Left ventricle myocardium inferior (tissue), 1 donor: ENCODE measurements at regions not wholly inside any gene's neighbourhood (a gene's known extent, or its start where the extent isn't known, plus 50 kb on each side); places are given as distances from the start of the nearest gene placed in this dataset.
"Not testable (repeated sequence)": the region's sequence is repeated elsewhere in the genome, so short reads cannot be mapped to it uniquely, and the experiment has no call there.

Experiments
- DNase-seq: peaks from one replicate; pipeline ENCODE4 v3.0.0-alpha.2; 2020
- H3K27ac ChIP-seq: fragments of 200-600 bp; replicated peaks from 2 replicates; pipeline ENCODE4 v1.8.0; 2021
- H3K27me3 ChIP-seq: fragments of 200-600 bp; 2 replicates; pipeline ENCODE4 v1.8.0; 2021; ENCODE audit warnings: low read depth
- H3K36me3 ChIP-seq: fragments of 200-600 bp; 2 replicates; pipeline ENCODE4 v1.8.0; 2021
- H3K4me1 ChIP-seq: fragments of 200-600 bp; 2 replicates; pipeline ENCODE4 v1.8.0; 2021
- H3K4me3 ChIP-seq: fragments of 200-600 bp; 2 replicates; pipeline ENCODE4 v1.8.0; 2021; ENCODE audit warnings: mild to moderate bottlenecking, moderate library complexity
- H3K9me3 ChIP-seq: fragments of 200-600 bp; replicated peaks from 2 replicates; pipeline ENCODE4 v1.8.0; 2021
- intact Hi-C: fragments of 100-400 bp; cut with micrococcal nuclease; formaldehyde crosslinking; loops from one replicate; pipeline ENCODE4 v1.11.0; 2022
- TF ChIP-seq, protein P1 (sequence below): fragments of 200-600 bp; IDR thresholded peaks from 2 replicates; pipeline ENCODE4 v1.8.0; 2021; ENCODE audit warnings: antibody characterized with exemption, mild to moderate bottlenecking, borderline replicate concordance
- donor health status: DM: no; HTN: yes; CAD: no; lungs with severe emphysema.

DNA sequence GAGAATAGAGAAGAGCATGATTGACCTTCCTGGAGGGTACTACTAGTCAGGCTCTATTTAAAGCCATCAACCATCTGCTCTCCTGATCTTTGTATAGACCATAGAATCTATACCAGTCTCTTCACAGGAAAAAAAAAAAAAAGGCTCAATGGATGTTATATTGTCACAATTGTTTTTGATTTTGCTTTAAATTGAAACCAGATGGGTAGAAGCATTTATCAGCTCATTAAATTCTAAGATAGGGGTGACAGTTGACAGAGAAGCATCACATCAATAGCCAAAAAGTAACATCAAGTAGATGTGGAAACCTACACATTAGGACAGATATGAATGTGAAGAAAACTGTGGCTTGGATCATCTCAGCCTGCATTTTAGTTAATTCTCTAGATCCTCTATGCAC, 558.9 kb upstream of the MBL2 start:
- intact Hi-C loops: no loop called here
- no peak overlapping the region for H3K27ac ChIP-seq
- TF ChIP-seq, protein P1, sequence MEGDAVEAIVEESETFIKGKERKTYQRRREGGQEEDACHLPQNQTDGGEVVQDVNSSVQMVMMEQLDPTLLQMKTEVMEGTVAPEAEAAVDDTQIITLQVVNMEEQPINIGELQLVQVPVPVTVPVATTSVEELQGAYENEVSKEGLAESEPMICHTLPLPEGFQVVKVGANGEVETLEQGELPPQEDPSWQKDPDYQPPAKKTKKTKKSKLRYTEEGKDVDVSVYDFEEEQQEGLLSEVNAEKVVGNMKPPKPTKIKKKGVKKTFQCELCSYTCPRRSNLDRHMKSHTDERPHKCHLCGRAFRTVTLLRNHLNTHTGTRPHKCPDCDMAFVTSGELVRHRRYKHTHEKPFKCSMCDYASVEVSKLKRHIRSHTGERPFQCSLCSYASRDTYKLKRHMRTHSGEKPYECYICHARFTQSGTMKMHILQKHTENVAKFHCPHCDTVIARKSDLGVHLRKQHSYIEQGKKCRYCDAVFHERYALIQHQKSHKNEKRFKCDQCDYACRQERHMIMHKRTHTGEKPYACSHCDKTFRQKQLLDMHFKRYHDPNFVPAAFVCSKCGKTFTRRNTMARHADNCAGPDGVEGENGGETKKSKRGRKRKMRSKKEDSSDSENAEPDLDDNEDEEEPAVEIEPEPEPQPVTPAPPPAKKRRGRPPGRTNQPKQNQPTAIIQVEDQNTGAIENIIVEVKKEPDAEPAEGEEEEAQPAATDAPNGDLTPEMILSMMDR: no peak
- no peak overlapping the region for H3K4me3 ChIP-seq
- H3K4me1 ChIP-seq: no peaks in the 10 kb centered on the region
- DNase-seq: no peak
- H3K9me3 ChIP-seq: peaks cover 20% of the 10 kb centered on the region
- no peaks in the 10 kb centered on the region for H3K27me3 ChIP-seq
- no peaks in the 10 kb centered on the region for H3K36me3 ChIP-seq

DNA sequence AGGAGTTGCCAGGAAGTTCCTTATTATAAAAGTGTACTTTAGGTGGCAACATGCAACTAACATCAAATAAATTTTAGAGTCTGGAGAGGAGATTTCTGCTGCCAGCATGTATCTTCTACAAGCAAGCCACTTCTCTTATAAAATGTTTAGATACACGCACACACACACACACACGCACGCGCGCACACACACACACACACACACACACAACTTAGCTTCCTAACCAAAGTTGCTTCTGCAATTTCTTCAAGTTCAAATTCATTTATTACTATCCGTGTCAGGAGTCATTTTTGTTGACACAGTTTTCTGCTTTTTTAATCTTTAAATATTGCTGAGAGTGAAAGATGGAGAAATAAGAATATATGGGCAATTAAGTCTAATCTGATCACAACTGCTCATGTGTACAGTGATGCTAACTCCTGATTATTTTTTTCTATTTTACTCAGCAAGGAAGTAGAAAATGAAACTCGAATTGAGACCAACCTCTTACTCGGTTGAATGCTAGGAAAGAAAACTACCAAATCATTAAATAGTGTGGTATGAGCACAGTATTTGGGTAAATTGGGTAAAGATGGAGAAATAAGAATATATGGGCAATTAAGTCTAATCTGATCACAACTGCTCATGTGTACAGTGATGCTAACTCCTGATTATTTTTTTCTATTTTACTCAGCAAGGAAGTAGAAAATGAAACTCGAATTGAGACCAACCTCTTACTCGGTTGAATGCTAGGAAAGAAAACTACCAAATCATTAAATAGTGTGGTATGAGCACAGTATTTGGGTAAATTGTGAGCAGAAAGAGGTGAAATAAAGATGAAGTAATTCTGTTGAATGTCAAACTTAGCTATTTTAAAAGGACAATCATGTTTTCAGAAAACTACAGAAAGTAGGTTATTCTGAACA, 554.1 kb upstream of the MBL2 start:
- H3K9me3 ChIP-seq, intact Hi-C loops: not testable (repeated sequence)

DNA sequence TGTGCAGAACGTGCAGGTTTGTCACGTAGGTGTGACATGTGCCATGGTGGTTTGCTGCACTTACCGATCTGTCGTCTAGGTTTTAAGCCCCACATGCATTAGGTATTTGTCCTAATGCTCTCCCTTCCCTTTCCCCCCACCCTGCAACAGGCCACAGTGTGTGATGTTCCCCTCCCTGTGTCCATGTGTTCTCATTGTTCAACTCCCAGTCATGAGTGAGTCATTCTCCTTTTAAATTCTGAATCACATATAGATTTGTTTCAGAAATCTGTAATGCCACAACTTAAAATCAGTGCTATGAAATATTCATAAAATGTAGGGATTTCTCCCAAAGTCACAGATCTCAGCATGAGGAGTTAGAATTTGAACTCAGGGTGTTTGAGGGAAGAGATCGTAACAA, 552.5 kb upstream of the MBL2 start:
- Histone ChIP-seq H3K4me3 (no peak overlapping the region), H3K27ac (no peak overlapping the region), H3K9me3 (no peaks in the 10 kb centered on the region), H3K4me1 (no peaks in the 10 kb centered on the region), H3K27me3 (no peaks in the 10 kb centered on the region), H3K36me3 (no peaks in the 10 kb centered on the region)
- no peak for DNase-seq
- intact Hi-C loops: no loop called here
- TF ChIP-seq, protein P1: no peak

More for the DNA sequence above, 554.1 kb upstream of the MBL2 start:
- H3K27ac ChIP-seq, H3K36me3 ChIP-seq, DNase-seq, H3K27me3 ChIP-seq, H3K4me1 ChIP-seq, H3K4me3 ChIP-seq: not testable (repeated sequence)

DNA sequence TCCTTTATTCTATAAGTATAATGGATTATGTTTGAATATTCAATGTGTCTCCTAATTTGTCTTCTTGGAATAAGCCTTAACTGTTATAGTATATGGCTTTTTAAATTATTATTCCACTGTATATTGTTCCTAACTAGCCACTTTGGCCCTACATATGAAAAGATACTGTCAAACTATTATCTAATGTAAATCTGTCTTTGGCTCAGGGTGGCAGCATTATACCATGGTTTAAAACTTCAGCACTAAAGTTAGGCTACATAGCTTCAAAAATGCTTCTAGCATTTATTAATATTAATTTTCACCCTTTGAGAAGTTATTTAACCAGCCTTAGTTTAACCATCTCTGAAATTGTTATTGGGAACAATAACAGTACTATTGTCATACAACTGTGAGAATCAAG, 543.1 kb upstream of the MBL2 start:
- Histone ChIP-seq H3K4me3 (no peak overlapping the region), H3K27me3 (no peaks in the 10 kb centered on the region), H3K27ac (no peak overlapping the region), H3K36me3 (no peaks in the 10 kb centered on the region), H3K9me3 (no peaks in the 10 kb centered on the region), H3K4me1 (no peaks in the 10 kb centered on the region)
- DNase-seq: no peak
- TF ChIP-seq, protein P1: no peak
- intact Hi-C loops: no loop called here

DNA sequence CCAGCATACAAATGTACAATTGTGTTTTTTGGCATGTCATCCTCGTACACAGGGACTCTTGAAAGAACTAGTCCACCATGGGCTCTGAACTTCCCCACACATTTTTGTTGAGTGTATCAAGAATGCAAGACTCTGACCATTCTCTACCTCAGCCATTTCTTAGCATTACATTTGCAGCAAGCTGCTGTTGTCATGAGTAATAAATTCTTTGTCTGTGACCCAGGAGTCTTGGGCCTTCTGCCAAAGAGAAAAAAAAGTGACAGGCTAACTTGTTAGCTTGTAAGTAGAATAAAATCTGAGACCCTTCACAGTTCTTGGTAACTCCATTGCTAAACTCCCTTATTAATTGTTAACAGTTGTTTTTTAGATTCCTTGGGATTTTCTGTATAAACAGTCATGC, 542.3 kb upstream of the MBL2 start:
- Histone ChIP-seq H3K4me3 (no peak overlapping the region), H3K27ac (no peak overlapping the region), H3K36me3 (no peaks in the 10 kb centered on the region), H3K27me3 (no peaks in the 10 kb centered on the region), H3K4me1 (no peaks in the 10 kb centered on the region), H3K9me3 (no peaks in the 10 kb centered on the region)
- intact Hi-C loops: no loop called here
- TF ChIP-seq, protein P1: no peak
- DNase-seq: no peak

DNA sequence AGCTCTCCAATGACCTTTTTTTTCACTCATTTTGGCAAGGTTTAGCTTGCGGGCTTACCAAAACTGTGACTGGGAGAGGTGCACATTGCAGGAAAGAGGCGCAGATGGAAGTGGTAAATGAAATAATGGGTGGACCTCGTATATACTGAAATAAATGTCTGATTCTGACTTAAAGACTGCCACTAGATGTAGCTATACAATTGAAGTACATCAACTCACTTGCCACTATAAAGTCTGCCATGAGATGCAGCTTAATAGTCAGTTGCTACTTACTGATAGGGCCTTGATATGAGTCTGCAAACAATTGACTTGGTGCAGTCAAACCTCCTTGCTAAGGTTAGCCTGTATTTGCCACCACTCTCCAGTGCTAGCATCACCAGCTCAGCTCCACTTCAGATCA, 525.9 kb upstream of the MBL2 start:
- no peaks in the 10 kb centered on the region for H3K4me1 ChIP-seq
- H3K27ac ChIP-seq: no peak overlapping the region
- H3K36me3 ChIP-seq: no peaks in the 10 kb centered on the region
- no peak overlapping the region for H3K4me3 ChIP-seq
- no peak for DNase-seq
- TF ChIP-seq, protein P1: no peak
- peaks cover 4% of the 10 kb centered on the region for H3K9me3 ChIP-seq
- no peaks in the 10 kb centered on the region for H3K27me3 ChIP-seq
- intact Hi-C loops: no loop called here
